Vagina (tissue), 2 donors: ENCODE measurements at regions not wholly inside any gene's neighbourhood (a gene's known extent, or its start where the extent isn't known, plus 50 kb on each side); places are given as distances from the start of the nearest gene placed in this dataset.

Experiments used
- DNase-seq, 2 donors: peaks; one replicate each; pipeline ENCODE4 v3.0.0-alpha.2; 2017; ENCODE audit errors: extremely low spot score in 2 of 2
- H3K27ac ChIP-seq: fragments of 200-600 bp; sonication (generic); one replicate; pipeline ENCODE4 v1.5.1; 2019
- H3K27me3 ChIP-seq: fragments of 200-600 bp; sonication (generic); one replicate; pipeline ENCODE4 v1.5.1; 2019
- H3K36me3 ChIP-seq, 2 donors: fragments of 200-600 bp; sonication (generic); one replicate each; pipeline ENCODE4 v1.5.1; 2017 to 2019
- H3K4me1 ChIP-seq: fragments of 200-600 bp; sonication (generic); one replicate; pipeline ENCODE4 v1.5.1; 2019
- H3K4me3 ChIP-seq, 2 donors: fragments of 200-600 bp; sonication (generic); 1 replicate in 1 of 2; 2 replicates in 1 of 2; pipeline ENCODE4 v1.5.1; 2016 to 2019
- H3K9me3 ChIP-seq: fragments of 200-600 bp; sonication (generic); one replicate; pipeline ENCODE4 v1.5.1; 2019
- CTCF ChIP-seq, 3 experiments: fragments of 450-650 bp in 2 of 3; fragments of 200-600 bp in 1 of 3; sonication (generic) in 1 of 3; IDR thresholded peaks; one replicate each; pipeline ENCODE4 v1.5.1; 2017 to 2019; ENCODE audit warnings: antibody characterized with exemption in 3 of 3, mild to moderate bottlenecking in 2 of 3, moderate library complexity in 2 of 3
- POLR2A ChIP-seq, 2 donors: fragments of 450-650 bp; IDR thresholded peaks; one replicate each; pipeline ENCODE4 v1.6.1; 2017; ENCODE audit warnings: antibody characterized with exemption in 2 of 2, mild to moderate bottlenecking in 2 of 2, moderate library complexity in 2 of 2
- POLR2AphosphoS5 ChIP-seq, 2 donors: sonication (generic); formaldehyde crosslinking; IDR thresholded peaks; one replicate each; pipeline ENCODE4 v1.9.0; 2017; ENCODE audit warnings: antibody characterized with exemption in 2 of 2, mild to moderate bottlenecking in 2 of 2, low read depth in 1 of 2; ENCODE audit not compliant: insufficient read depth in 1 of 2
- intact Hi-C: fragments of 100-400 bp; cut with DNase I; formaldehyde crosslinking; loops from one replicate; pipeline ENCODE4 v1.15.1; 2023

- no peak for TF ChIP-seq POLR2AphosphoS5 (IDR thresholded peaks at IDR 0.05; ENCODE audit: insufficient read depth in 1 of 2, low read depth in 1 of 2)
- TF ChIP-seq CTCF (IDR thresholded peaks at IDR 0.05): no peak
- TF ChIP-seq POLR2A (IDR thresholded peaks at IDR 0.05): no peak
- Histone ChIP-seq H3K36me3 (no peaks in the 10 kb centered on the region), H3K4me1 (no peaks in the 10 kb centered on the region), H3K27ac (no peak overlapping the region), H3K27me3 (no peaks in the 10 kb centered on the region), H3K9me3 (no peaks in the 10 kb centered on the region), H3K4me3 (no peak overlapping the region)
- intact Hi-C loops: no loop called here
- no peak for DNase-seq
Observed at GRCh38 chr9:79280691-79281090, 291.1 kb upstream of the TLE4 start.

- intact Hi-C loops: no loop called here
- H3K4me1 ChIP-seq: no peaks in the 10 kb centered on the region
- TF ChIP-seq CTCF (IDR thresholded peaks at IDR 0.05) (no peak), POLR2AphosphoS5 (IDR thresholded peaks at IDR 0.05; ENCODE audit: insufficient read depth in 1 of 2, low read depth in 1 of 2) (no peak), POLR2A (IDR thresholded peaks at IDR 0.05) (no peak)
- H3K27me3 ChIP-seq: no peaks in the 10 kb centered on the region
- H3K27ac ChIP-seq: no peak overlapping the region
- DNase-seq: no peak
- H3K36me3 ChIP-seq: no peaks in the 10 kb centered on the region
- H3K9me3 ChIP-seq: no peaks in the 10 kb centered on the region
- no peak overlapping the region for H3K4me3 ChIP-seq
Observed at GRCh38 chr9:79284081-79284480, 287.7 kb upstream of the TLE4 start.

DNA sequence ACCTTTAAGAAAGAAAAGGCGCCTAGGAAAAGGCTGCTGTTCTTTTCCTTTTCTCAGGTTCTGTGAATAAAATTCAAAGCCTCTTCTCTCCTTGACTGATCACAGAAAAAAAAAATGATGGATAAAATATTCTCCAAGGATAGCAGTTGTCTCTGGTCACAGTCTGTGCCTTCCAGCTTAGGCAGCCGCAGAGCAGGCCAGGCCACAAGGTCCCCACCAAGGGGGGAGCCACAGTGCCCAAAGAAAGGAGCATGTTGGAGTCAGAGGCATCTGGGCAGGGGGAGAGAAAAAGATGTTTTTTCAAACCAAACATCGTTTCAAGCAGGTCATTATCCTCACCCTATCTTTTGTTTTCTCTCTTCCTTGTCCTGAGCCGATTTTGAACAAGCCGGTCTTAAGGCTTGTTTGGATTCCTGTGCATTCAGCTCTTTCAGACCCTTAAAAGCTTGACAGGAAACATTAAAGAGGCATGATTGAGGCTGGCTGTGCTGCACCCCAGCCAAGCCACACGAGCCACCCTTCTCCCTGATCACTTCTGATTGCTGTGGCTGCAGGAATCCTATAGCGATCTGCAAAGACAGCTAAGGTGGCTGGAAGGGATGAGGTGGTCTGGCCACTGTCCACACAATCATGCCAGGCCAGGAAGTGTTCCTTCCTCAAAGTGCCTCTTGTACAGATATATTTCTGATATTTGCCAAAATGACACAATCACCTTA, 284.6 kb upstream of the TLE4 start:
- no peak overlapping the region for H3K4me3 ChIP-seq
- no peaks in the 10 kb centered on the region for H3K36me3 ChIP-seq
- DNase-seq: no peak
- H3K4me1 ChIP-seq: no peaks in the 10 kb centered on the region
- H3K27ac ChIP-seq: no peak overlapping the region
- TF ChIP-seq POLR2AphosphoS5 (IDR thresholded peaks at IDR 0.05; ENCODE audit: insufficient read depth in 1 of 2, low read depth in 1 of 2): no peak
- intact Hi-C loops: no loop called here
- H3K9me3 ChIP-seq: no peaks in the 10 kb centered on the region
- H3K27me3 ChIP-seq: no peaks in the 10 kb centered on the region

DNA sequence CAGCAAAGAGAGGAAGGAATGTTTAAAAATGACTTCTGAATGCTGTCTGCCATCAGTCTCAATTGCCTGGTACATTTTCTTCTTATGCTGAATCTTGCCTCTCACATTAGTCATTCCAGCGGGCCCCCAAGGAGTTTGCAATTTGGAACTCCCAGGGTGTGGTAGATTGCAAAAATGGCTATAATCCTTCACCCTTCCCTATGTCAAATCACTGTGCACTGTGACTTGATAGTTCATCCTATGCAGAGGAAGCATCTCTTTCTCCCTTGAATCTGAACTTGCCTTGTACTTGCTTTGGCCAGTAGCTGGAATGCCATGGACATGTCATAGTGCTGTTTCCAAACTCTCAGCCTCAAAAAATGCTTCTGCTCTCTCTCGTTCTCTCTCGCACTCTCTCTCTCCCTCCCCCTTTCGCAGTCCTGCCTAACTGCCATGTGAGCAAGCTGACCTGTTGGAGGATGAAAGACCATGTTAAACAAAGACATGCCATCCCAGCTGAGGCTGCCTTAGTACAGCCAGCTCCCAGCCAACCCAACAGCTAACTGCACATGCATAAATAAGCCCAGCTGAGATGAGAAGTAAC, 284.0 kb upstream of the TLE4 start:
- H3K9me3 ChIP-seq: no peaks in the 10 kb centered on the region
- TF ChIP-seq POLR2AphosphoS5 (IDR thresholded peaks at IDR 0.05; ENCODE audit: insufficient read depth in 1 of 2, low read depth in 1 of 2): no peak
- TF ChIP-seq CTCF (IDR thresholded peaks at IDR 0.05): no peak
- no peak for TF ChIP-seq POLR2A (IDR thresholded peaks at IDR 0.05)
- H3K27me3 ChIP-seq: no peaks in the 10 kb centered on the region
- H3K27ac ChIP-seq: no peak overlapping the region
- no peaks in the 10 kb centered on the region for H3K36me3 ChIP-seq
- no peak overlapping the region for H3K4me3 ChIP-seq
- DNase-seq: no peak
- no peaks in the 10 kb centered on the region for H3K4me1 ChIP-seq
- intact Hi-C loops: no loop called here

DNA sequence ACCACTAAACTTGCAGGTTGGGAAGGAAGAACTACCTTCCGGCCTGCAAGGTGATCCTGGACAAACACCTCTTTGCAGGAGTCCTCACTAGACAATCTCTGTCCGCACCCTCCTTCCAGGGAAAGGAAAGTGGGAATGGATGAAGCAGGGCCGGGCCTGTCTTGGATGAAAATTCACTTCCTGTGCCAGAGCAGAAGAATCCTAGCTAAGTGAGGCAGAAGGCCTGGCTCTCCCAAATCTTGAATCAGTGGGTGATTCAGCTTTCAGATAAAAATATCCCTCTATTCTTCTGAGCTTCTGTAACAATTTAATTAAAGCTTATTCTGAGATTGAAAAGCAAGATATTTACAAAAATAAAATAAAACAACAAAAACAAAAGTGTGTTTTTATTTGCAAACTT, 281.9 kb upstream of the TLE4 start:
- no peaks in the 10 kb centered on the region for H3K27me3 ChIP-seq
- no peaks in the 10 kb centered on the region for H3K9me3 ChIP-seq
- TF ChIP-seq CTCF (IDR thresholded peaks at IDR 0.05) (no peak), POLR2A (IDR thresholded peaks at IDR 0.05) (no peak), POLR2AphosphoS5 (IDR thresholded peaks at IDR 0.05; ENCODE audit: insufficient read depth in 1 of 2, low read depth in 1 of 2) (no peak)
- no peak for DNase-seq
- intact Hi-C loops: no loop called here
- H3K4me3 ChIP-seq: no peak overlapping the region
- H3K4me1 ChIP-seq: no peaks in the 10 kb centered on the region
- no peaks in the 10 kb centered on the region for H3K36me3 ChIP-seq
- no peak overlapping the region for H3K27ac ChIP-seq
